ENCODE measurements at regions not wholly inside any gene's neighbourhood (a gene's known extent, or its start where the extent isn't known, plus 50 kb on each side); places are given as distances from the start of the nearest gene placed in this dataset.

- no peak for TF ChIP-seq POLR2A (IDR thresholded peaks at IDR 0.05; ENCODE audit: low read length)
- TF ChIP-seq GATA1 (IDR thresholded peaks at IDR 0.05; ENCODE audit: low read depth, low read length), result no peak
Measured at GRCh38 chr9:129542741-129543140, 78.2 kb downstream of the C9orf50 start.

Measured in erythroblast (primary cell).